ENCODE measurements at regions not wholly inside any gene's neighbourhood (a gene's known extent, or its start where the extent isn't known, plus 50 kb on each side); places are given as distances from the start of the nearest gene placed in this dataset.

DNA sequence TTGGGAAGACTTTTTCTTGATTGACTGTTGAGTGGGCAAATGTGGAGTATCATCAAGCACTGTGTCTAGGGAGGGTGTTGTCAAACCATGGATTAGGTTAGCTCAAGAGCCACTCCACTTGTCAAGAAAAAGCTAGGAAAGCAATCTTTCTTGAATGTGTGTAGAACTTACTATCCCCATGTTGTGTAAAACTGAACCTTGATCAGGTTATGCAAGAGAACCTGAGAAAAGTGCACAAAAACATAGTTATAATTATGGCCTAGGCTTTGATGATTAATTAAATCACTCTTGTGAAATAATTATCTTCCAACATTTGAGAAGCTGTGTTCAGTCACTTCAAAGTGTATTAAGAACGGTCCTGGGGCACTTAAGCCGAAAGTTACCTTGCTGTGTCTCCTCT, 238.2 kb upstream of the OBI1 start:
- no peak overlapping the region for H3K27ac ChIP-seq
- ATAC-seq = no peak
- H3K9me3 ChIP-seq = no peaks in the 10 kb centered on the region
- TF ChIP-seq, protein P1, sequence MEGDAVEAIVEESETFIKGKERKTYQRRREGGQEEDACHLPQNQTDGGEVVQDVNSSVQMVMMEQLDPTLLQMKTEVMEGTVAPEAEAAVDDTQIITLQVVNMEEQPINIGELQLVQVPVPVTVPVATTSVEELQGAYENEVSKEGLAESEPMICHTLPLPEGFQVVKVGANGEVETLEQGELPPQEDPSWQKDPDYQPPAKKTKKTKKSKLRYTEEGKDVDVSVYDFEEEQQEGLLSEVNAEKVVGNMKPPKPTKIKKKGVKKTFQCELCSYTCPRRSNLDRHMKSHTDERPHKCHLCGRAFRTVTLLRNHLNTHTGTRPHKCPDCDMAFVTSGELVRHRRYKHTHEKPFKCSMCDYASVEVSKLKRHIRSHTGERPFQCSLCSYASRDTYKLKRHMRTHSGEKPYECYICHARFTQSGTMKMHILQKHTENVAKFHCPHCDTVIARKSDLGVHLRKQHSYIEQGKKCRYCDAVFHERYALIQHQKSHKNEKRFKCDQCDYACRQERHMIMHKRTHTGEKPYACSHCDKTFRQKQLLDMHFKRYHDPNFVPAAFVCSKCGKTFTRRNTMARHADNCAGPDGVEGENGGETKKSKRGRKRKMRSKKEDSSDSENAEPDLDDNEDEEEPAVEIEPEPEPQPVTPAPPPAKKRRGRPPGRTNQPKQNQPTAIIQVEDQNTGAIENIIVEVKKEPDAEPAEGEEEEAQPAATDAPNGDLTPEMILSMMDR (IDR thresholded peaks at IDR 0.05) = no peak
- no peaks in the 10 kb centered on the region for H3K36me3 ChIP-seq
- H3K4me3 ChIP-seq = no peak overlapping the region
- intact Hi-C loops (cut with DNase I) = no loop called here
- no peaks in the 10 kb centered on the region for H3K4me1 ChIP-seq
- no peak for DNase-seq
- no peaks in the 10 kb centered on the region for H3K27me3 ChIP-seq (ENCODE audit: low read depth)

- Histone ChIP-seq H3K4me1 (no peaks in the 10 kb centered on the region), H3K36me3 (no peaks in the 10 kb centered on the region), H3K27me3 (ENCODE audit: low read depth) (no peaks in the 10 kb centered on the region), H3K4me3 (no peak overlapping the region), H3K9me3 (no peaks in the 10 kb centered on the region), H3K27ac (no peak overlapping the region)
- no peak for ATAC-seq
- TF ChIP-seq, protein P1 (IDR thresholded peaks at IDR 0.05) = no peak
- no peak for DNase-seq
- intact Hi-C loops (cut with DNase I) = no loop called here
These were observed 225.6 kb upstream of the OBI1 start for GRCh38 chr13:78884571-78884970.

GRCh38 chr13:78881751-78882150, 222.8 kb upstream of the OBI1 start:
- intact Hi-C loops (cut with DNase I) = no loop called here
- no peaks in the 10 kb centered on the region for H3K36me3 ChIP-seq
- no peak for DNase-seq

GRCh38 chr13:78881054-78881453, 222.1 kb upstream of the OBI1 start:
- no peak for ATAC-seq
- Histone ChIP-seq H3K9me3 (no peaks in the 10 kb centered on the region), H3K27ac (no peak overlapping the region), H3K4me3 (no peak overlapping the region), H3K36me3 (no peaks in the 10 kb centered on the region), H3K27me3 (ENCODE audit: low read depth) (no peaks in the 10 kb centered on the region), H3K4me1 (no peaks in the 10 kb centered on the region)
- TF ChIP-seq, protein P1 (IDR thresholded peaks at IDR 0.05) = no peak
- intact Hi-C loops (cut with DNase I) = no loop called here
- no peak for DNase-seq

More at GRCh38 chr13:78881751-78882150, 222.8 kb upstream of the OBI1 start:
- no peaks in the 10 kb centered on the region for H3K4me1 ChIP-seq
- H3K9me3 ChIP-seq = no peaks in the 10 kb centered on the region
- no peaks in the 10 kb centered on the region for H3K27me3 ChIP-seq (ENCODE audit: low read depth)
- TF ChIP-seq, protein P1 (IDR thresholded peaks at IDR 0.05) = no peak
- H3K4me3 ChIP-seq = no peak overlapping the region
- no peak for ATAC-seq
- no peak overlapping the region for H3K27ac ChIP-seq

DNA sequence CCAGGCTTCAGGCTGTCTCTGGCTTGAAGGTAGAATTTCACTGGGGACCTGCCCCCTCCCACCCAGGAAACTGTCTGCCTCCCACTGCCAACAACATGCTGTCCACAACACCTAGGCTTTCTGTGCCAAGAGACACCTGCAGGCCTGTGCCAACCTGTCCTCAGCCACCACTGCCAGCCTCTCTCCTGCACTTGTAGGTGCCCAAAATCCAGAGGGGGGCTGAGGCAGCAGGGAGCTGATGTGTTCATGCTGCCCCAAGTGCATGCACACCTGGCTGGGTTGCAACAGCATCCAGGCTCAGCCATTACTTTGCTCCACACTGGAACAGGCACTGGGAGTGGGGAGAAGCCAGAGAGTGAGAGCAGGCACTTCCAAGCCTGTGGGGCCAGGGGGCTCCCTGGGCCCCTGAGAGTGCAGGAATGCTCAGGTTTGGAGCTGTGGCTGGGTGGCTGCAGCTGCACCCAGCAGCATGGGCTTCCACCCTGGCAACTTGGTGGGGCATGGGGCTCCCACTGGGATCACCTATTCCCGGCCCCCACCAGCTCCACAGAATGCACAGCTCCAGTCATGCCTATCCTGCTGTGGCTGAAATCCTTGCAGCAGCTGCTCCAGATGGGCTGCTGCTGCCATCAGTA, 218.1 kb upstream of the OBI1 start:
- ATAC-seq = no peak
- H3K27me3 ChIP-seq (ENCODE audit: low read depth) = no peaks in the 10 kb centered on the region
- H3K4me3 ChIP-seq = no peak overlapping the region
- no peak for DNase-seq
- H3K4me1 ChIP-seq = no peaks in the 10 kb centered on the region
- no peaks in the 10 kb centered on the region for H3K36me3 ChIP-seq
- TF ChIP-seq, protein P1 (IDR thresholded peaks at IDR 0.05) = no peak
- intact Hi-C loops (cut with DNase I) = no loop called here
- H3K9me3 ChIP-seq = no peaks in the 10 kb centered on the region
- no peak overlapping the region for H3K27ac ChIP-seq

Data from lower lobe of right lung (tissue), 2 donors.